ENCODE measurements at regions not wholly inside any gene's neighbourhood (a gene's known extent, or its start where the extent isn't known, plus 50 kb on each side); places are given as distances from the start of the nearest gene placed in this dataset.

DNA sequence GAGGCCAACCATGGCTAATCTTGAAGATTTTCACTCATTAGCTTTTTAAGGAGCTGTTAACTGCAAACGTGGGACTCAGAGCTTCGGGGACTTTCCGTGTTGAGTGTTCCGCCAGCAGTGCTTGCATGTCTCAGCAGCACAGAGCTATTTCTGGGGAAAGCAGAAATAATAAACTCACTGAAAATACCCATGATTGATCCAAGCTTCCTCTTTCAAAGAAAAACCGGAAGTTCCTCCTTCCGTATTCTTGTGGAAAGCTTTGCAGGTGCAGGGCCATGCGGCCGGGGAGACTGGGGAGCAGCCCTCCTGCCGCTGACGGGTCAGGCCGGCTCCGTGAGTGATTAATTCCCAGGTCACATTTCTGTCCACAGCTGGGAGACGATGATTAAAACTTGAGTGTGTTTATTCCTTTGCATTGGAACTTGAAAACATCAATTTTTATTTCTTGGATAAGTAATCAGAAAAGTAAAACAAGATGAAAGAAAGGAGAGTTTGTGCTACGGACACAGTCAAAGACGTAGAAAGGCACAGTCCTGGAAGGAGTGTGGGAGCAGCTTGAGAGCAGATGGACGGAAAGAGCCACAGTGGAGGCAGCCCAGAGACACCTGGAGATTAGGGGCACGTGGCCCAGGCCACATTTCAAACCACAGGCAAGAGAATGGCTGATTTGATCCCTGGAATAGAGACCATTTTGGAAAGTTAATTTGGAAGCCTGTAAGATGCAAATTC is 54.2 kb upstream of the CTDP1 start:
- CTCF ChIA-PET, result interaction anchor here (0.6 to 1.4 kb wide), 5 partner anchors 13 to 361 kb away, joined by 3 to 4 read pairs (median 4); no protein-coding TSS in a partner anchor
- POLR2A ChIA-PET, result interaction anchor here (0.7 kb wide), 1 partner anchor 34 kb away, joined by 3 read pairs; no protein-coding TSS in a partner anchor
- no peak for DNase-seq (ENCODE audit: low read depth, low spot score)
- H3K4me3 ChIP-seq (ENCODE audit: low read depth, low read length), result no peak overlapping the region
- TF ChIP-seq, protein P1, sequence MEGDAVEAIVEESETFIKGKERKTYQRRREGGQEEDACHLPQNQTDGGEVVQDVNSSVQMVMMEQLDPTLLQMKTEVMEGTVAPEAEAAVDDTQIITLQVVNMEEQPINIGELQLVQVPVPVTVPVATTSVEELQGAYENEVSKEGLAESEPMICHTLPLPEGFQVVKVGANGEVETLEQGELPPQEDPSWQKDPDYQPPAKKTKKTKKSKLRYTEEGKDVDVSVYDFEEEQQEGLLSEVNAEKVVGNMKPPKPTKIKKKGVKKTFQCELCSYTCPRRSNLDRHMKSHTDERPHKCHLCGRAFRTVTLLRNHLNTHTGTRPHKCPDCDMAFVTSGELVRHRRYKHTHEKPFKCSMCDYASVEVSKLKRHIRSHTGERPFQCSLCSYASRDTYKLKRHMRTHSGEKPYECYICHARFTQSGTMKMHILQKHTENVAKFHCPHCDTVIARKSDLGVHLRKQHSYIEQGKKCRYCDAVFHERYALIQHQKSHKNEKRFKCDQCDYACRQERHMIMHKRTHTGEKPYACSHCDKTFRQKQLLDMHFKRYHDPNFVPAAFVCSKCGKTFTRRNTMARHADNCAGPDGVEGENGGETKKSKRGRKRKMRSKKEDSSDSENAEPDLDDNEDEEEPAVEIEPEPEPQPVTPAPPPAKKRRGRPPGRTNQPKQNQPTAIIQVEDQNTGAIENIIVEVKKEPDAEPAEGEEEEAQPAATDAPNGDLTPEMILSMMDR (IDR thresholded peaks at IDR 0.05; ENCODE audit: insufficient read depth, low read length, missing control alignments), result no peak

DNA sequence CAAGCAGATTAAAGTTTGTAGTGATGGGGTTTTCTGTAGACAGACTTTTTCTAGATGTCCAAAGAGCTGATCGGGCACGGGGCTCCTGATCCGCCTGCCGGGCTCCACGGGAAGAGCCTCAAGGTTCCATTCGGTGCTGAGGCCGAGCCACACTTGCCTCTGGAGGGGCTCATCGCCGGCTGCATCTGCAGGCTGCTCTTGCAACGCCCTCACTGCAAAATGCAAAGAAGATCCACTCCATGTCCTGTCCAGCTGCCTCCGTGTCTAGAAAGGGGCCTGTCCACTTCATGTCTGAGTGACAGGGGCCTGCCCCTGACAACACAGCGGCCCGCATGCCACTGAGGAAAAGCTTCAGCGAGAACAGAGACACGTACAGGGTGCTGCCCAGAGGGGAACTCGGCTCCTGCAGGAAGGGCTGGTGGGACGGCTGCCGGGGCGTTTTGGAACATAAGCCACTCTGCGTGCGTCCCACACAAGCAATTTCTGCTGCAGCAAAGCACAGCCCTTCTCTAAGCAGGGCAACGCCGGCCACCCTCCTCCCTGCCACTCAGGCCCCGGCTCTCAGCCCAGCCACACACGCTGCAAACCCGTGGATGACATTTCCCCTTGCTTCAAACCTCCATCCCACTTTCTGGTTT is 53.6 kb upstream of the CTDP1 start:
- TF ChIP-seq, protein P1 (IDR thresholded peaks at IDR 0.05; ENCODE audit: insufficient read depth, low read length, missing control alignments), result no peak
- H3K4me3 ChIP-seq (ENCODE audit: low read depth, low read length), result no peak overlapping the region
- no peak for DNase-seq (ENCODE audit: low read depth, low spot score)
- ChIA-PET POLR2A (interaction anchor here (0.6 kb wide), 1 partner anchor 13 kb away, joined by 3 read pairs; no protein-coding TSS in a partner anchor), CTCF (interaction anchor here (0.9 to 1.4 kb wide), 2 partner anchors 18 to 246 kb away, joined by 3 to 4 read pairs; no protein-coding TSS in a partner anchor)

DNA sequence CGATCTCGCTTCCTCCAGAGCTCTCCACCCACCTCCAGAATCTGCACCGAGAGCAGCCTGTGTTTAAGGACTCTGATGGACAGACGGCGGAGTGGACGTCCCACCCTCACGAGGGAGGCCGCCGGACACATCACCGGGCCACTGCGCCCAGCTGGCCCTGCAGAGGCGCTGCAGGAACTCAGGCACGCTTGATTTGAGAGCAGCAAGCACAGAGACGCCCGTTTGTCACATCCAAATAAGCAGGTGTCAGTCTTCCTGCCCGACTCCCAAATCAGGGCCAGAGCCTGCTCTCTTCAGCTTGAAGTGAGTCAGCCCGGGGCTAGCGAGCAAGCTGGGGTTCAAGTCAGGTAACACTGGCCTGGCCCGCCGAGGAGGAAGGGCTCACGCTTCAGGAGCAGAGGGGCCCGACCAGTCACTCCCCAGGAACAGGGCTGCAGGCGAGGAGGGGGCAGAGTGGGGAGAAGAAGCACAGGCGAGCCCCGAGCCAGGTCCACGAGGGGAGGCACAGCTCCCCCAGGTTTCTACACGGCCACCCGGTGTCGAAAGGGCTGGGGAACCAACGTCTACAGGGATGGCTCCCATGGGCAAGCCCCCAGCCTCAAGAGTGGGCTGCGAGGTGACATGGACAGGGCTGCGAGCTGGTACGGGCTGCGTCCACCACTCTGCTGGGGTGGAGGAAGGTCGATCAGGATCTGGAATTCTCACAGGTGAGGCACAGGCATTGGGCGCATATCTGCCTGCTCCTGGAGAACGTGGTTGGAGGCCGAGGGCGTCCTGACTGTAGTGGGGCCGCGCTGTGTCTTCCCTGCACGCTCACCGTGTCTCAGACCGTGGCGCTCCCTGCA is 52.5 kb upstream of the CTDP1 start:
- no peak for DNase-seq (ENCODE audit: low read depth, low spot score)
- ChIA-PET CTCF (no interaction called here), POLR2A (no interaction called here)
- no peak overlapping the region for H3K4me3 ChIP-seq (ENCODE audit: low read depth, low read length)
- TF ChIP-seq, protein P1 (IDR thresholded peaks at IDR 0.05; ENCODE audit: insufficient read depth, low read length, missing control alignments), result no peak

DNA sequence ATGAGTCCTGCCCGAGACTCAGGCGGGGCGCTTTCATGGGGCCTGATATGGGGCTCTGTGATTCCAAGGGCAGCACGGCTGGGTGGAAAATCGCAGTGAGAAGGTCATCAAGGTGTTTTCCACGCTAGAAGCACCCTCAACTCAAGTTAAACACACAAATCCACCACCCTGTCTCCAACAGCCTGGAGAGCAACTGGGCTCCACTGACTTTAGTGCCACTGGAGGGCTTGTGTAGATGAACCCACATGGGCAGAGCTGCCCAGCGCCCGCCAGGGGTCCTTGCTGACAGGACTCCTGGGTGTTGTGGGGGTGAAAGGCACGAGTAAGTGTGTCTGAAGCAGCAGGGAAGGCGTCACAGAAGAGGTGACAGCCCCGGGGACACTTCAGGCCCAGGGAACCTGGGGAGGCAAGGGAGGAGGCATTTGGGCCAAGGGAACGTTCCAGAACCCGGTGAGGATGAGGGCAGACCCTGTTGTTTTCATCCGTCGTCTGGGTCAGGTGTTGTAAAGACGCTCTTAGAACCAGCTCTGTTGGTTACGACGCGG is 51.8 kb upstream of the CTDP1 start:
- no peak overlapping the region for H3K4me3 ChIP-seq (ENCODE audit: low read depth, low read length)
- DNase-seq (ENCODE audit: low read depth, low spot score), result no peak
- POLR2A ChIA-PET, result no interaction called here
- TF ChIP-seq, protein P1 (IDR thresholded peaks at IDR 0.05; ENCODE audit: insufficient read depth, low read length, missing control alignments), result no peak
- CTCF ChIA-PET, result no interaction called here

DNA sequence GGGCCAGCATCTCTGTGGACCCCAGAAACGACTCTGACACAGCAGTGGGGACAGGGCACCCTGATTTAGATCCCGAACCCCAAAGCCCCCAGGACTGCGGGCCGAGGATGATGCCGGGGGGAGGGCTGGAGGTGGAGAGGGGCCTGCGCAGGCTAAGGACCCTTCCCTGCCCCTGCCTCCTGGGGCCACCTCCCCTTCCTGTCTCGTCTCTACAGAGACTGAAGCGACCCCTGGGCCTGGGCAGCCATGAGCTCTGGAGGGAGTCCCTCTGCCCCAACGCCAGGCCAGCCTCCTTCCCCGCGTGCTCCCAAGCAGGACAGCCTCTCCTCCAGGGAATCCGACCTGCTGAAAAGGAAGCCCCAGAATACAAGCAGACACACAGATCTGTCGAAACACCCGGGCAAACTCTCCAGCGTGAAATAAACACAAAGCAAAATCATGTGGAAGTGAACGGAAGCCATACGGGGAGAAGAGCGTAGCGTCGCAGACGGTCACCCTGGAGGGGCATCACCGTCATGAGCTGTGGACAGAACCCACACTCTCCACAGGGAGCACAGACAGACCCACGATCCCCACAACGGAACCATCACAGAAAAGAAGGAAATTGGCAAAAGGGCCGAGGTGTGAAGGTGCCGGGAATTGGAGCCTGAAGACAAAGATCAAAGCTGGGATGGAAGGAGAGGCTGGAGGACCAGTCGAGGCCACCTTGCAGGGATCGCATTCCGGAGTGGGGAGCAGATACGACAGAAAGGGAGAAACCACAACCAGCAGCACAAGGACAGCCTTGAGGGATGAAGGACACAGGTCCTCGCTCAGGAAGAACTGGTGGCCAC is 51.0 kb upstream of the CTDP1 start:
- POLR2A ChIA-PET, result no interaction called here
- TF ChIP-seq, protein P1 (IDR thresholded peaks at IDR 0.05; ENCODE audit: insufficient read depth, low read length, missing control alignments), result no peak
- no peak overlapping the region for H3K4me3 ChIP-seq (ENCODE audit: low read depth, low read length)
- CTCF ChIA-PET, result interaction anchor here (1.2 kb wide), 1 partner anchor 250 kb away, joined by 3 read pairs; no protein-coding TSS in a partner anchor
- DNase-seq (ENCODE audit: low read depth, low spot score), result no peak

All from AG04449 (cell line).